H9 (cell line): ENCODE measurements at regions not wholly inside any gene's neighbourhood (a gene's known extent, or its start where the extent isn't known, plus 50 kb on each side); places are given as distances from the start of the nearest gene placed in this dataset.

Experiments
- DNase-seq: peaks from one replicate; pipeline ENCODE4 v3.0.0-alpha.2; 2017
- H2AFZ ChIP-seq: one replicate; pipeline ENCODE4 v1.6.1; 2013; ENCODE audit warnings: mild to moderate bottlenecking, low read length, control low read depth, moderate library complexity
- H2AK5ac ChIP-seq: 2 replicates; pipeline ENCODE4 v1.6.1; 2013; ENCODE audit warnings: low read length, control low read depth, mixed read lengths; ENCODE audit not compliant: insufficient read length
- H2BK120ac ChIP-seq: one replicate; pipeline ENCODE4 v1.6.1; 2013; ENCODE audit warnings: low read depth, mild to moderate bottlenecking, low read length, control low read depth, inconsistent platforms; ENCODE audit not compliant: poor library complexity, severe bottlenecking
- H2BK12ac ChIP-seq: 2 replicates; pipeline ENCODE4 v1.6.1; 2013; ENCODE audit warnings: low read length, control low read depth, mixed read lengths, low read depth; ENCODE audit not compliant: insufficient read length
- H2BK15ac ChIP-seq: 2 replicates; pipeline ENCODE4 v1.6.1; 2013; ENCODE audit warnings: low read depth, low read length, control low read depth
- H2BK20ac ChIP-seq: one replicate; pipeline ENCODE4 v1.6.1; 2013; ENCODE audit warnings: low read depth, mild to moderate bottlenecking, low read length, control low read depth, inconsistent platforms; ENCODE audit not compliant: poor library complexity, severe bottlenecking
- H2BK5ac ChIP-seq: 2 replicates; pipeline ENCODE4 v1.6.1; 2013; ENCODE audit warnings: low read length, control low read depth, mixed read lengths; ENCODE audit not compliant: insufficient read length
- H3K14ac ChIP-seq: 2 replicates; pipeline ENCODE4 v1.6.1; 2013; ENCODE audit warnings: low read length, control low read depth; ENCODE audit not compliant: insufficient read depth
- H3K18ac ChIP-seq: 2 replicates; pipeline ENCODE4 v1.6.1; 2013; ENCODE audit warnings: low read depth, mild to moderate bottlenecking, mixed read lengths, low read length, control low read depth; ENCODE audit not compliant: insufficient read length
- H3K23ac ChIP-seq: 2 replicates; pipeline ENCODE4 v1.6.1; 2013; ENCODE audit warnings: low read length, control low read depth, mixed read lengths, low read depth; ENCODE audit not compliant: insufficient read length
- H3K23me2 ChIP-seq: 2 replicates; pipeline ENCODE4 v1.6.1; 2013; ENCODE audit warnings: low read depth, mild to moderate bottlenecking, mixed read lengths, low read length, control low read depth; ENCODE audit not compliant: insufficient read length, poor library complexity, severe bottlenecking
- H3K27ac ChIP-seq: 2 replicates; pipeline ENCODE4 v1.5.1; 2013; ENCODE audit warnings: low read length, control low read depth, mixed read lengths, low read depth; ENCODE audit not compliant: insufficient read length
- H3K27me3 ChIP-seq: 2 replicates; pipeline ENCODE4 v1.6.1; 2013; ENCODE audit warnings: low read length, control low read depth, inconsistent platforms; ENCODE audit not compliant: insufficient read depth
- H3K4ac ChIP-seq: 2 replicates; pipeline ENCODE4 v1.6.1; 2013; ENCODE audit warnings: low read depth, mild to moderate bottlenecking, control low read depth, inconsistent platforms, low read length, moderate library complexity
- H3K4me1 ChIP-seq: 2 replicates; pipeline ENCODE4 v1.6.1; 2013; ENCODE audit warnings: low read length, control low read depth, inconsistent platforms; ENCODE audit not compliant: insufficient read depth
- H3K4me2 ChIP-seq: 2 replicates; pipeline ENCODE4 v1.6.1; 2013; ENCODE audit warnings: low read length, control low read depth, mixed read lengths; ENCODE audit not compliant: insufficient read length, insufficient read depth
- H3K56ac ChIP-seq: 2 replicates; pipeline ENCODE4 v1.6.1; 2013; ENCODE audit warnings: low read depth, mild to moderate bottlenecking, mixed read lengths, low read length, control low read depth; ENCODE audit not compliant: insufficient read length
- H3K79me1 ChIP-seq: 2 replicates; pipeline ENCODE4 v1.6.1; 2013; ENCODE audit warnings: low read depth, mild to moderate bottlenecking, moderate library complexity, low read length, control low read depth, inconsistent platforms; ENCODE audit not compliant: insufficient read depth, poor library complexity, severe bottlenecking
- H3K79me2 ChIP-seq: 2 replicates; pipeline ENCODE4 v1.6.1; 2013; ENCODE audit warnings: low read length, control low read depth, inconsistent platforms; ENCODE audit not compliant: insufficient read depth
- H3K9ac ChIP-seq: 2 replicates; pipeline ENCODE4 v1.6.1; 2013; ENCODE audit warnings: low read length, control low read depth, mixed read lengths; ENCODE audit not compliant: insufficient read length; ENCODE audit errors: extremely low read depth
- H3K9me3 ChIP-seq: one replicate; pipeline ENCODE4 v1.6.1; 2013; ENCODE audit warnings: low read depth, low read length, inconsistent platforms; ENCODE audit not compliant: control insufficient read depth
- H3T11ph ChIP-seq: one replicate; pipeline ENCODE4 v1.6.1; 2013; ENCODE audit warnings: mild to moderate bottlenecking, low read length, control low read depth, inconsistent platforms
- H4K20me1 ChIP-seq: one replicate; pipeline ENCODE4 v1.6.1; 2013; ENCODE audit not compliant: control insufficient read depth, insufficient read length, insufficient read depth
- H4K5ac ChIP-seq: 2 replicates; pipeline ENCODE4 v1.6.1; 2013; ENCODE audit warnings: low read depth, mild to moderate bottlenecking, mixed read lengths, low read length, control low read depth; ENCODE audit not compliant: insufficient read length
- H4K8ac ChIP-seq: replicated peaks from 2 replicates; pipeline ENCODE4 v1.6.1; 2013; ENCODE audit warnings: low read length, control low read depth, mixed read lengths, low read depth; ENCODE audit not compliant: insufficient read length
- H4K91ac ChIP-seq: 2 replicates; pipeline ENCODE4 v1.6.1; 2013; ENCODE audit warnings: low read depth, mild to moderate bottlenecking, moderate library complexity, mixed read lengths, low read length, control low read depth; ENCODE audit not compliant: insufficient read length
- H3K27ac Mint-ChIP-seq, 3 experiments: 2 replicates in 2 of 3; 3 replicates in 1 of 3; pipeline ENCODE4 v1.8.0; 2020 to 2021; ENCODE audit warnings: mixed read lengths in 3 of 3, mild to moderate bottlenecking in 1 of 3, moderate library complexity in 1 of 3
- H3K27me3 Mint-ChIP-seq: 2 replicates; pipeline ENCODE4 v1.8.0; 2021; ENCODE audit warnings: low read depth, mild to moderate bottlenecking, moderate library complexity, mixed read lengths
- H3K36me3 Mint-ChIP-seq, 3 experiments: 2 replicates in 2 of 3; 3 replicates in 1 of 3; pipeline ENCODE4 v1.8.0; 2020 to 2021; ENCODE audit warnings: low read depth in 3 of 3, mixed read lengths in 3 of 3; ENCODE audit not compliant: insufficient read depth in 1 of 3
- H3K4me1 Mint-ChIP-seq, 2 experiments: 2 replicates each; pipeline ENCODE4 v1.8.0; 2020; ENCODE audit warnings: mixed read lengths in 2 of 2
- H3K4me3 Mint-ChIP-seq, 2 experiments: 2 replicates in 1 of 2; 3 replicates in 1 of 2; pipeline ENCODE4 v1.8.0; 2020 to 2021; ENCODE audit warnings: mild to moderate bottlenecking in 2 of 2, mixed read lengths in 2 of 2, moderate library complexity in 1 of 2
- H3K9me3 Mint-ChIP-seq, 2 experiments: 2 replicates in 1 of 2; 3 replicates in 1 of 2; pipeline ENCODE4 v1.8.0; 2020; ENCODE audit warnings: mild to moderate bottlenecking in 2 of 2, mixed read lengths in 2 of 2, moderate library complexity in 1 of 2
- CTCF ChIP-seq: fragments of 200-600 bp; sonication (generic); conservative IDR thresholded peaks from 3 replicates; pipeline ENCODE4 v1.8.0; 2021; ENCODE audit warnings: antibody characterized with exemption, mild to moderate bottlenecking

- H3K4ac ChIP-seq, result no peak overlapping the region
- no peaks in the 10 kb centered on the region for H3K9me3 Mint-ChIP-seq
- H3K18ac ChIP-seq, result no peak overlapping the region
- H3K56ac ChIP-seq, result no peak overlapping the region
- H3K4me3 Mint-ChIP-seq, result no peak overlapping the region
- H4K91ac ChIP-seq, result no peak overlapping the region
- no peaks in the 10 kb centered on the region for H3K27me3 ChIP-seq
- H2AK5ac ChIP-seq, result no peak overlapping the region
- H3K23me2 ChIP-seq, result no peaks in the 10 kb centered on the region
- no peaks in the 10 kb centered on the region for H3K79me2 ChIP-seq
- no peak overlapping the region for H3K27ac Mint-ChIP-seq
- H2BK15ac ChIP-seq, result no peak overlapping the region
- no peak overlapping the region for H3K27ac ChIP-seq
- no peak overlapping the region for H2BK120ac ChIP-seq
- H2AFZ ChIP-seq, result no peak overlapping the region
- no peak overlapping the region for H3K4me2 ChIP-seq
- no peaks in the 10 kb centered on the region for H3K79me1 ChIP-seq
- H3K4me1 ChIP-seq, result no peaks in the 10 kb centered on the region; the same call in 1 of the 2 replicates
- no peak overlapping the region for H2BK5ac ChIP-seq
- no peaks in the 10 kb centered on the region for H4K20me1 ChIP-seq
- DNase-seq, result no peak
- H3K9ac ChIP-seq, result no peak overlapping the region
- no peak overlapping the region for H4K5ac ChIP-seq
- H3K27me3 Mint-ChIP-seq, result no peaks in the 10 kb centered on the region
- H4K8ac ChIP-seq, result no peak overlapping the region
- no peak overlapping the region for H3K23ac ChIP-seq
- no peak overlapping the region for H3T11ph ChIP-seq
- H3K36me3 Mint-ChIP-seq, result no peaks in the 10 kb centered on the region
- TF ChIP-seq CTCF, result no peak
- no peak overlapping the region for H2BK12ac ChIP-seq
- H2BK20ac ChIP-seq, result no peak overlapping the region
- no peaks in the 10 kb centered on the region for H3K9me3 ChIP-seq
- peaks cover 15 to 17% of the 10 kb centered on the region in 2 experiments for H3K4me1 Mint-ChIP-seq
- H3K14ac ChIP-seq, result no peak overlapping the region
Observed at GRCh38 chr4:66639361-66639760, 905.9 kb downstream of the CENPC start.
